ENCODE measurements at regions not wholly inside any gene's neighbourhood (a gene's known extent, or its start where the extent isn't known, plus 50 kb on each side); places are given as distances from the start of the nearest gene placed in this dataset.
"Not testable (repeated sequence)": the region's sequence is repeated elsewhere in the genome, so short reads cannot be mapped to it uniquely, and the experiment has no call there.

DNA sequence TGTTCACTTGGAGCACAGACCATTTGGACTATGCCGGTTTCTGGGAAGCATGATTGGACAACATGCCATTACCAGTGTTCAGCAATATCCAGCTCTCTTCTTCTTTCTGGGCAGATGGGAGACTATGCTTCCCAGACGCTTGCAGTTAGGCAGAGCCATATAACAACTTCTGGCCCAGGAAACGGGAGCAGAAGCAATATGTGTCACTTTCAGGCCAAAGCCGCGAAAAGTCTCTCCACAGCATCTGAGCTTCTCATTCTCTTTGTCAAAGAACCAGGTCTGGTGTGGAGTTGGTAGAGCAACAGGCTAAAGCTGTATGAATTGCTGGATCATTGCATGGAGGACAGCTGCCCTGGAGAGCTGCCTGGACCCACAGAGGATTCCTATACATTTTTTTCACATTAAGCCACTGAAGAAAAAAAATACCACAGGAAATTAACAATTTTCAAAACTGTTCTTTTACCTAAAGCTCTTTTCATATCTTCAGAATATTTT lies 131.4 kb upstream of the FRG1 start:
- no peak for DNase-seq (ENCODE audit: extremely low read depth in 1 of 11, low read depth in 9 of 11, low spot score in 4 of 11)

DNA sequence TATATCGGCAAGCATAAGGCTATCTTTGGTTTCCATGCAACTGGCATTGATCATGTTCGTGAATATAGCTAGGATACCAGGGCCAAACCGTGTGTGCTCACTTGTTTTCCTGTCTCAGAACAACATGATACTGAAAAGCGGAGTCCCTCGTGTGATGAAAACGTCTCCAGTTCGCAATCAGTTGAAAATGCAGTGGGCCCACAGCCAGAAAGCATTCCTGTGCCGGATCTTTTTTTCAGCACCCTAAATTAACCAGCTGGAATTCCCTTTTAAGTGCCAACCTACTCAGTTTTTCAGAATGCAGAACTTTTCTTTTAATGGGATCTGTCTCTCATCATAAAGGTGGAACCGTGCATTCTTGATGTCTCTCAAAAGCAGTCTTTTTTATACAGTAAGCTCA lies 130.8 kb upstream of the FRG1 start:
- DNase-seq (ENCODE audit: extremely low read depth in 1 of 11, low read depth in 9 of 11, low spot score in 4 of 11): no peak

DNA sequence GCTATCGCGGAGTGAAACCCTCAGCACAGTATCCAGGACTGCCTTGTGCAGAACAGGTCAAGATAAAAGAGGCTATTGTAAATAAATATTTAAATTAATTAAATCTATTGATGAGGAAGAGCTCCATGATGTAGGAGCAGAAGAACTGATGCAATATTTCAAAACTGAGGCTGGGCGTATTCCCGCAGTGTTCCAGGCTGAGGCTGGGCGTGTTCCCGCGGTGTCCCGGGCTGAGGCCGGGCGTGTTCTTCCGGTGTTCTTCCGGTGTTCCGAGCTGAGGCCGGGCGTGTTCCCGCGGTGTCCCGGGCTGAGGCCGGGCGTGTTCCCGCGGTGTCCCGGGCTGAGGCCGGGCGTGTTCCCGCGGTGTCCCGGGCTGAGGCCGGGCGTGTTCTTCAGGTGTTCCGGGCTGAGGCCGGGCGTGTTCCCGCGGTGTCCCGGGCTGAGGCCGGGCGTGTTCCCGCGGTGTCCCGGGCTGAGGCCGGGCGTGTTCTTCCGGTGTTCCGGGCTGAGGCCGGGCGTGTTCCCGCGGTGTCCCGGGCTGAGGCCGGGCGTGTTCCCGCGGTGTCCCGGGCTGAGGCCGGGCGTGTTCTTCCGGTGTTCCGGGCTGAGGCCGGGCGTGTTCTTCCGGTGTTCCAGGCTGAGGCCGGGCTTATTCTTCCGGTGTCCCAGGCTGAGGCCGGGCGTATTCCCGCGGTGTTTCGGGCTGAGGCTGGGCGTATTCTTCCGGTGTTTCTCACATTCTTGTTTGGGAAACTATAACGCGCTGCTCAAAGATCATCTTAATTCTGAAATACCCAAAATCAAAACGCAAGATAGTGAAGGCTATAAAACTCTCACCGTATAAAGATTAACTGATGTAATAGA lies 130.1 kb upstream of the FRG1 start:
- DNase-seq (ENCODE audit: extremely low read depth in 1 of 11, low read depth in 9 of 11, low spot score in 4 of 11): not testable (repeated sequence)

DNA sequence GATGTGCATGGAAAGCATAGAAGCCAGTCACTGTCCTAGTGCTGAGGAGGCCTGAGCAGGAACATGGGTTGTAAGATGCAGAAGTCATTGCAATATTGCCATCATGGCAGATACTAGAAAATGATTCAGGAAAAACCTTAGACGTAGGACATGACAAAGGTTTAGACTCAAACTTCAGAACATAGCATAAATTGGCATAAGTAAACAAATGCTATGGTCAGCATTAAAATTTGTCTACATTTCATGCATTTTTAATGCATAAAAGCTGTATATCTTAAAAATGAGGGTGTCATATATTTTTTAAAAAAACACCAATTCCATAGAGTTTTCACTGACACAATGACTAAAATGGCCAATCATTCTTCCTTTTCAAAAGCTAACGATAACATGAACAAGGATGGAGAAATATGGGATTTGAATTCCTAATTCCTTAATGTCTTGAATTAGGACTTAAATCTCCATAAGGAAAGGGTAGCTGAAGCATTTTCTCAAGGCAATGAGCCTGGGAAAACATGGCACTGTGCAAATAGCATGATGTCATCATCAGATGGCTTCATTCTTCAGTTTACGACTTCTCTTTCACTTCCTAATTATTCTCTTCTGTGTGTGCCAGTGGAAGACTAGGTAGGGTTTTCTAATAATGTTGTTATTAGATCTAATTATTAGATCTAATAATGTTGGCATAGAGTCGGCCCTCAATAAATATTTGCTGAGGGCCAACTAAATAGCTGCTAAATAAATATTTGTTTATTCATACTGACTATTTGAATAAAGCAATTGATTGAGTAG lies 125.1 kb upstream of the FRG1 start:
- no peak for DNase-seq (ENCODE audit: extremely low read depth in 1 of 11, low read depth in 9 of 11, low spot score in 4 of 11)

DNA sequence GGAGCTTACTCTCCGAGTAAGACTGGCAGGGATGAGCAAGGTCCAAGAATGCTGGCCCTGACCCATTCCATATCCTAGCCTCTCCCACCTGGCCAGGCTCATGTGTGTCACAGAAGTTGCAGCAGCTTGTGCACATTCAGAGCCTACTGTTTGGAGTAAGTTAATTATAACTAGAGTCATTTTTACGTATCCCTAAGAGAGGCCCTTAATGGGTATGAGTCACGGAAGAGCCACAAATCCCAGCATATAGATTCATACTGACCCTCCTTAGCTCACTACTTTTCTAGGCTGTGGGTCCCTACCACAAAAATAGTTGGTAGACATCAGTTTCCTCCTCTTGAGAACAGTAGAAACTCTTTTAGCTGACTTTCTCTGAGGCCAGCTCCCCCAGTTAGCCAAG lies 118.3 kb upstream of the FRG1 start:
- no peak for DNase-seq (ENCODE audit: extremely low read depth in 1 of 11, low read depth in 9 of 11, low spot score in 4 of 11)

DNA sequence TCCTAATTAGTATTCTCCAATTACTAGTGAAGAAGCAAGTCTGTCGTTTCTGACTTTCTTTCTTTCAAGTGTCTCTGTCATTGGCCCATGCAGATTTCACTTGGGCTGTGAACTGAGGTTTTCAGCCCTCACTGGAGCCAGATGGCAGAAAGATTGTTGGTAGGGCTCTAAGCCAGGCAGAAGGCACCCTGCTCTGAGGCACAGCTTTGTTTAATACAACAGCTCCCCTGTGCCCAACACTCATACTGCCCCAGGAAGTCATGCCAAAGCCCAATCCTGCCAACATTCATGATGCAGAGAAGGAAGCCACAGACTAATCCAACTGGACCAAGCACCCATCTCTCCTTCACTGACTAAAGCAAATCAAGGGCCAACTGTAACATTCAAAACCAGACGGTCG lies 117.1 kb upstream of the FRG1 start:
- DNase-seq (ENCODE audit: extremely low read depth in 1 of 11, low read depth in 9 of 11, low spot score in 4 of 11): no peak

DNA sequence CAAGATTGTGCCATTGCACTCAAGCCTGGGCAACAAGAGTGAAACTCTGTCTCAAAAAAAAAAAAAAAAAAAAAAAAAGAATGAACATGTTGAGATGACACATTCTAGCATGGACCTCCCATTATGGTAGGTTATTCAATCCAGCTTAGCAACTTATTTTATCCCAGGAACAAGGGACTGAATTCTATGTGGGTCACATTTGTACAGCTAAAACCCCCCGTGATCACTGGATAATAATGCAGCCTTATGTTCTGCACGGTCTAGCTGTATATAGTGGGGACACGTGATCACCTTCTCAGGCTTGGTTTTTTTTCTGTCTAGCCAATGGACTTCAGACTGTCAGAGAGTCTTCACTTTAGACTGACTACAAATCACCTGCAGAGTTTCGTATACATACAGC lies 115.2 kb upstream of the FRG1 start:
- no peak for DNase-seq (ENCODE audit: extremely low read depth in 1 of 11, low read depth in 9 of 11, low spot score in 4 of 11)

DNA sequence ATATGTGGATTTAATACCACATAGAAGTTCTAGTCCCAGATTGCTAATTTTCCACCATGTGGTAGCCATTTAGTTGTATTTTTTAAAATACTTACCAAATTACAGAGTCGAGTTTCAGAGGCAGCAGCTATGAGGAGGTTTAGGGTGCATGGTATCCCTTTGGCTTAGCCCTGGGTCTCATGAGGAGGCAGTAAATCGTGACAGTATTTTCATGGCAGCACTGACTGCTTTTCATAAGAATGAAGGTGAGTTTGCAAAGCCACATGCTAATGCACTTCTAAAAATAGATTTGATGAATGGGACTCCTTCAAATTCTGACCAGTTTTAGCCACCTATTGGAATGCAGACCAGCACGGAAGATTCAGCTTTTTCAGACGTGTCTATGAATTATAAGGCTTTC lies 114.0 kb upstream of the FRG1 start:
- DNase-seq (ENCODE audit: extremely low read depth in 1 of 11, low read depth in 9 of 11, low spot score in 4 of 11): no peak

DNA sequence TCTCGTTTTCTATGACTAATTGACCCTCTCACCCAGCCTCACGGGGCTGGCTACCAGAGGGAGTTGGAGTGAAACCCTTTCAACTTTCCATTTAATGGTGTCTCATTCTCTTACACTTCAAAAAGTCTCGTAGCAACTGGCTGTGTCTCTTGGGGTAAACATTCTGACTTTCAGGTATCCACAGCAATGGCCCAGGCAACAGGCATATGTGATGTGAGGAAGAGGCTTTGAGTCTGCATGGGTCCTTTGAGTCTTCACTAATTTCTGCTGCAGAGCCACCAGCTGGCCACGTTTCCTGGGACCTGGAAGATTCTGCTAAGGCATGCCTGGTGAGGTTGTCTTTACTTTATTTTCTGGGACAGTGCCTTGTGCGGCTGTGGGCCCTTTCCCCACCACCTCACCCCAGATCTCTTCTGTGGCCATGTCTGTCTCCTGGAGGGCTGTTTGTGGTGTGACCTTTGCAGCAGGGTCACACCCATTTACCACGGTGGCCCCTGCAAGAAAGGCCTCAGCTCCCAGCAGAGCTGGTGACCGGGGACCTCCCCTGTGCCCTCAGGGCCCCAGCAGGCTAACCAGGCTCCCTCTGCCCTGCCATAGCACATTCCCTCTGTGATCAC lies 112.5 kb upstream of the FRG1 start:
- no peak for DNase-seq (ENCODE audit: extremely low read depth in 1 of 11, low read depth in 9 of 11, low spot score in 4 of 11)

DNA sequence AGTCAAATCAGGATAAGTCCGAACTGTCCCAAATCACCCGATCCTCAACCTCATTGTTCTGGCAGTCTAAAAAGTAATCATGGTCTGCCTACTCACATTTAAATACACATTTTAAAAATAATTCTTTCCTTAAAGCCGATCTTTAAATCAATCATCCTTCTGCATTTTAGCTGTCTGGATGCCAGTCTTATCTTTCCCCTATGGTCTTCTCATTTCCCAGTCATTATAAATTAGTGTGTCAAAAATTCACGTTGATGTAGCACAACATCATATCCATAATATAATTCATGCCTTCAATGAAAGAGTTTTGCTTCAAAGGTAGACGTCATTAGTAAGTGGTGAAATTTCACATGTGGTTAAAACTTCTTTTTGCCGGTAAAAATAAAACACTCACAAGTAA lies 108.1 kb upstream of the FRG1 start:
- DNase-seq (ENCODE audit: extremely low read depth in 1 of 11, low read depth in 9 of 11, low spot score in 4 of 11): no peak

DNA sequence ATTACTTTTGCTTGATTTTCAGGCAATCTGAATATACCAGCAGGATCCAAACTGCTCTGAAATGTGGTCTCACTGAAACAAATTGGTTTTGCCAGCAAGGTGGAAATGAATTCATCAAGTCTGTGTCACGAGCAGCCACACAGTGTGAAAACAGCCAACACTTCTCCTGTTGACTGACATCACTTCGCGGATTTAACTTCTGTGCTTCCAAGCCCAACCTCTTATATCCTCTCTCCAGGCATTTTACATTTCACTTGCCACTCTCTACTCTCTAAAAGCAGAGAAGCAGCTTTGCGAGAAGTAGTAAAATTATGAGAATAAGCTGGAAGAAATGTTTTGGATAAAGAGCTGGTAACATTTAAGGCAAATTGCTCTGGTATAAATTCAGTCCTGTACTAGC lies 106.1 kb upstream of the FRG1 start:
- no peak for DNase-seq (ENCODE audit: extremely low read depth in 1 of 11, low read depth in 9 of 11, low spot score in 4 of 11)

DNA sequence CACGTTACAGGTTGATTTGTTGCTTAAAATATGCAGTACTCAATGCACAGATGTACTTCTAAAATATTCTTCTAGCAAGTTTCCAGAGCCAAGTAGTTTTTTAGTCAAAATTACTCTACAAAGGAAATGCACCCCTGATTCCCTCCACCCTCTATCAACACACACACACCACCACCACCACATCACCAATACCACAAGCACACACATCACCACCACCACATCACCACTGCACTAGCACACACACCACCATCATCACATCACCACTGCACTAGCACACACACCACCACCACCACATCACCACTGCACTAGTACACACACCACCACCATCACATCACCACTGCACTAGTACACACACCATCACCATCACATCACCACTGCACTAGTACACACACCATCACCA lies 105.2 kb upstream of the FRG1 start:
- no peak for DNase-seq (ENCODE audit: extremely low read depth in 1 of 11, low read depth in 9 of 11, low spot score in 4 of 11)

DNA sequence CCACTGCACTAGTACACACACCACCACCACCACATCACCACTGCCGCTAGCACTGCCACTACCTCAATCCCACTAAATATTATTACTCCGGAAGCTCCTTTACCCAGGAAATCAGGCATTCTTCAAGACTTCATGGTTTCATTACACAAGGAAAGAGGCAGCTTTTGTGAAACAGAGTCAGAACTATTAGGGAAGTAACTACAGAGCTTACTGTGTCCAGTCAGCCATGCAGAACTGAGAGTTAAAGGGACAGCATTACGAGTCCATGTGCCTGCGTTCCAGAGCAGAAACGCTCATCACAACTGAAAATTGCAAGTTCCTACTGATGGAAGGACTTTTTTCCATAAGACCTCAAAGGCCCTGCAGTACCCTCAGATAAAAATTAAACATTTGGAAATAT lies 103.2 kb upstream of the FRG1 start:
- peak in 1 of 11 donors; percentile 33 for DNase-seq (ENCODE audit: extremely low read depth in 1 of 11, low read depth in 9 of 11, low spot score in 4 of 11)

DNA sequence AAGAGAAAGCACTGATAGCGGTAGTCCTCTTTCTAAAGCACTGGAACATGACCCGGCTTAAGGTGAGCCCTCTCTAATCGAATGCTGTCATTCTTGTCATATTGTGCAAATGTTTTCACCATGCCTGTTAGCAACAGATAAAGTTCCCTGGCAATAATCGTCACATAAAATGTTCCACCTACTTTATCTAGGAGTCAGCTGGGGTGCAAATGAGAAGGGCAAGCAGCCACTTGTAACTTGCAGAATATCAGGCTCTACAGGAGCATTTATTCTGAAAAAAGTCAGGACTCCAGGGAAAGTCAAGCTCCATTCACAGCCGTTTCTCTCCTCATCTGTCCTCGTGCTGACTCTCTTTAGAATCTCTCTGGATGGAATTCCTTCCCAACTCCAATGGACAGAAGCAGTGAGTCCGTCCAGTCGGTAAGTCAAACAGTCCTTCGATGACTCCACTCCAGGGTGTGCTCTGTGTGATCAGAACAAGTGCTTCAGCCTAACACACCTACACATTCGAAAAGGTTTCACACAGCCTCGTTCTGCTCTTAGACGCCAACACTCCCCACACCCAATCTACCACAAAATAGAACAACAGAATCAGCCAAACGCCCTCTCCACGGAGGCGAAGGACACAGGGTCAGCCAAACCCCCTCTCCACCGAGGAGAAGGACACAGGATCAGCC lies 101.7 kb upstream of the FRG1 start:
- DNase-seq (ENCODE audit: extremely low read depth in 1 of 11, low read depth in 9 of 11, low spot score in 4 of 11): no peak

DNA sequence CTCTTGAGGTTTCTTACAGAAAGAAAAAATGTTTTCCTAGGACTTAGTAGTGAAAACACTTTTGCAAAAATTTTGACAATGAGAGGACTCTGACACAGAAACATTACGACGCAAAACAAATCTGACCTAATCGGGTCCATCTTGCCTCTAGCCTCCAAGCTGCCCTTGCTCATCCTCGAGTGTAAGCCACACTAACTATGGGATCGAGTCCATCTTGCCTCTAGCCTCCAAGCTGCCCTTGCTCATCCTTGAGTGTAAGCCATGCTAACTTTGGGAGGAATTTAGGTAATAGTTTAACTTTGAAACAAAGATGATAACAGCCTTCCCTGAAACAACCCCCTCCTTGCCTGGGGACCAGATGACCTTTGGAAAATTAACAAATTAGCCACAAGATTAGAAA lies 100.3 kb upstream of the FRG1 start:
- DNase-seq (ENCODE audit: extremely low read depth in 1 of 11, low read depth in 9 of 11, low spot score in 4 of 11): no peak

DNA sequence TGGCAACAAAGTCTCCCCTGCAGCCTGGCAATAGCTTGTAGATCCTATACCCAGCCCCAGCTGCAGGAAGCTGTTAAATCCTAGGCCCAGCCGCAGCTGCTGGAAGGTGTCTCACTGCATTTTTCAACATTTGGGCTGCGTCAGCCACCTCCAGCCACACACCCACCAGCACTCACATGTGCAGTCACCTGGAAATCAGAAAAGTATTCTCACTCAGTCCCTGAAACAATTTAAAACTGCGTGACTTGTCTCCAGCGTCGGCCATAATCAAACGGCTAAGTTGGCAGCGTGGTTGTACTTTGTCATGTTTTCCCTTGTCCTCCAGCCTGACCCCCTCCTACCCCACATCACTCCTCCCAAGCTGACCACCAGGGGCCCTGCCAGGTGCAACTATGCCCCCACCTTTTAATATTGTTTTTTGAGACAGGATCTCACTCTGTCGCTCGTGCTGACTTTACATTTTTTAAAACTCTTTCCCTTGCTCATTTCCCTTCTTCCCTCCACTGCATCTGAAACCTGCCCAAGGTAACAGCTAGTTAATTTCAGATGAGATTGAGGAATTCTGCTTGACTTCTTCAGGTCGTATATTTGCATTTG lies 97.2 kb upstream of the FRG1 start:
- peak in 3 of 11 donors; percentile 19 to 48 (median 28) for DNase-seq (ENCODE audit: extremely low read depth in 1 of 11, low read depth in 9 of 11, low spot score in 4 of 11)

DNA sequence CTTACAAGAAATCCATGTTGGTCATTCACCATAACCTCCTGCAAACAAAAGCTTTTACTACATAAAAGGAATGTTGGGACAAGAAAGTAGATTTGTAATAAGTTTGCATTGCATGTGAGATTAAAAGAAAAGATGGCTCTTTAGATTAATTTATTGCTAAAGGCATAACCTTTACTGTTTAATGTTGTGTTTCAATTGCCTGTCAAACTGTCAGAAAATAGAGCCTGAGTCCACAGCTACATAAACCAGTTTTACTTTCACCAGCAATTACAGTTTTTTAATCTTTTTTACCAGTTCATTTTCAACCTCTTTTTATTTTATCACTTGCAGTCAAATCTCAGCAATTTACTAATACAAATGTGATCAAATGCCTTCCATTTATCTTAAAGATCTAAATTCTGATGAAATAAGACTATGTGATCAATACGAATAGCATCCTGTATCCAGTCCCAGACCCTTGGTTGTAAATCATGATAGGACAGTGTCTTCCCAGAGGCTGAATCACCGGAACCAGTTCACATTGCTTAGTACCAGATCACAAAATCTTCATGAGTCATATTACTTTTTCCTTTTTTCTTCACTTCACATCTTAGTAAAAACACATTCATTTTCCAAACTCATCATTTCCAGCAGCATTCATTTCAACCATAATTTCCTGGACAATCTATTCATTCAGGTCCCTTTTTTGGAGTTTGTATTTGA lies 95.4 kb upstream of the FRG1 start:
- DNase-seq (ENCODE audit: extremely low read depth in 1 of 11, low read depth in 9 of 11, low spot score in 4 of 11): no peak

DNA sequence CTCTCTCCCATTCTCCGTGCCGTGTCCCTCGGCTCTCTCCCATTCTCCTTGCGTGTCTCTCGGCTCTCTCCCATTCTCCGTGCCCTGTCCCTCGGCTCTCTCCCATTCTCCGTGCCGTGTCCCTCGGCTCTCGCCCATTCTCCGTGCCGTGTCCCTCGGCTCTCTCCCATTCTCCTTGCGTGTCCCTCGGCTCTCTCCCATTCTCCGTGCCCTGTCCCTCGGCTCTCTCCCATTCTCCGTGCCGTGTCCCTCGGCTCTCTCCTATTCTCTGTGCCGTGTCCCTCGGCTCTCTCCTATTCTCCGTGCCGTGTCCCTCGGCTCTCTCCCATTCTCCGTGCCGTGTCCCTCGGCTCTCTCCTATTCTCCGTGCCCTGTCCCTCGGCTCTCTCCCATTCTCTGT lies 94.6 kb upstream of the FRG1 start:
- DNase-seq (ENCODE audit: extremely low read depth in 1 of 11, low read depth in 9 of 11, low spot score in 4 of 11): not testable (repeated sequence)
